GM23338 (cell line): ENCODE measurements at regions not wholly inside any gene's neighbourhood (a gene's known extent, or its start where the extent isn't known, plus 50 kb on each side); places are given as distances from the start of the nearest gene placed in this dataset.

Source experiments
- ATAC-seq: fragments of 200-7000 bp; cut with Tn5 transposase; 3 replicates; pipeline ENCODE4 v1.9.1; 2020
- DNase-seq: peaks from one replicate; pipeline ENCODE4 v3.0.0-alpha.2; 2015; ENCODE audit warnings: low spot score
- H2AFZ ChIP-seq: fragments of 200-600 bp; sonication (generic); 2 replicates; pipeline ENCODE4 v1.8.0; 2016; ENCODE audit warnings: antibody characterized with exemption, mild to moderate bottlenecking, moderate library complexity
- H3F3A ChIP-seq: fragments of 200-600 bp; sonication (generic); replicated peaks from 2 replicates; pipeline ENCODE4 v1.8.0; 2017; ENCODE audit warnings: antibody characterized with exemption, mixed run types, low read depth
- H3K27ac ChIP-seq: fragments of 200-600 bp; sonication (generic); 2 replicates; pipeline ENCODE4 v1.6.1; 2016; ENCODE audit warnings: low read depth
- H3K27me3 ChIP-seq: fragments of 200-600 bp; sonication (generic); 2 replicates; pipeline ENCODE4 v1.8.0; 2016; ENCODE audit warnings: mild to moderate bottlenecking, mixed run types, moderate library complexity; ENCODE audit not compliant: insufficient read depth
- H3K36me3 ChIP-seq: fragments of 200-600 bp; sonication (generic); 2 replicates; pipeline ENCODE4 v1.8.0; 2016; ENCODE audit warnings: mild to moderate bottlenecking; ENCODE audit not compliant: insufficient read depth
- H3K4me1 ChIP-seq: fragments of 200-600 bp; sonication (generic); 2 replicates; pipeline ENCODE4 v1.8.0; 2016; ENCODE audit warnings: mild to moderate bottlenecking, moderate library complexity; ENCODE audit not compliant: insufficient read depth
- H3K4me2 ChIP-seq: fragments of 200-600 bp; sonication (generic); 2 replicates; pipeline ENCODE4 v1.7.1; 2017; ENCODE audit warnings: mixed run types
- H3K4me3 ChIP-seq: fragments of 200-600 bp; sonication (generic); 2 replicates; pipeline ENCODE4 v1.6.1; 2016; ENCODE audit warnings: mixed run types
- H3K79me2 ChIP-seq: fragments of 200-600 bp; sonication (generic); replicated peaks from 2 replicates; pipeline ENCODE4 v1.8.0; 2017; ENCODE audit warnings: mild to moderate bottlenecking; ENCODE audit not compliant: insufficient read depth
- H3K9me2 ChIP-seq: fragments of 200-600 bp; sonication (generic); 2 replicates; pipeline ENCODE4 v1.8.0; 2017; ENCODE audit not compliant: insufficient read depth
- H4K20me1 ChIP-seq: fragments of 200-600 bp; sonication (generic); replicated peaks from 2 replicates; pipeline ENCODE4 v1.8.0; 2017; ENCODE audit warnings: mild to moderate bottlenecking; ENCODE audit not compliant: insufficient read depth
- H3K27ac Mint-ChIP-seq: 2 replicates; pipeline ENCODE4 v1.8.0; 2020; ENCODE audit warnings: inconsistent platforms, mild to moderate bottlenecking, moderate library complexity, mixed read lengths
- H3K27me3 Mint-ChIP-seq: 3 replicates; pipeline ENCODE4 v1.8.0; 2022; ENCODE audit warnings: low read depth, mild to moderate bottlenecking, moderate library complexity, mixed read lengths, inconsistent platforms; ENCODE audit not compliant: insufficient read depth, poor library complexity
- H3K36me3 Mint-ChIP-seq: 3 replicates; pipeline ENCODE4 v1.8.0; 2021; ENCODE audit warnings: low read depth, mild to moderate bottlenecking, inconsistent platforms, moderate library complexity, mixed read lengths
- H3K4me1 Mint-ChIP-seq: 3 replicates; pipeline ENCODE4 v1.8.0; 2020; ENCODE audit warnings: mild to moderate bottlenecking, inconsistent platforms, mixed read lengths
- H3K4me3 Mint-ChIP-seq: 3 replicates; pipeline ENCODE4 v1.8.0; 2021; ENCODE audit warnings: moderate library complexity, mild to moderate bottlenecking, inconsistent platforms, mixed read lengths
- H3K9me3 Mint-ChIP-seq: 3 replicates; pipeline ENCODE4 v1.8.0; 2020; ENCODE audit warnings: moderate library complexity, mild to moderate bottlenecking, inconsistent platforms, mixed read lengths
- CREB1 ChIP-seq: fragments of 250-450 bp; sonication (Bioruptor Pico); IDR thresholded peaks from 2 replicates; pipeline ENCODE4 v1.5.0; 2020; ENCODE audit warnings: low read depth, mild to moderate bottlenecking, moderate library complexity
- CTCF ChIP-seq, 2 experiments: fragments of 200-600 bp in 1 of 2; sonication (generic) in 1 of 2; conservative IDR thresholded peaks; 2 replicates each; pipeline versions ENCODE4 v1.5.1 to v1.6.1; 2016 to 2017; ENCODE audit warnings: antibody characterized with exemption in 2 of 2, low read depth in 2 of 2, mild to moderate bottlenecking in 2 of 2, moderate library complexity in 1 of 2
- ETS1 ChIP-seq: IDR thresholded peaks from 2 replicates; pipeline ENCODE4 v1.6.1; 2016; ENCODE audit warnings: antibody characterized with exemption
- EZH2 ChIP-seq: fragments of 200-600 bp; sonication (generic); IDR thresholded peaks from one replicate; pipeline ENCODE4 v1.8.0; 2017; ENCODE audit warnings: antibody characterized with exemption, mild to moderate bottlenecking, low read depth; ENCODE audit not compliant: unreplicated experiment
- JUNB ChIP-seq: IDR thresholded peaks from one replicate; pipeline ENCODE4 v1.6.1; 2016; ENCODE audit warnings: antibody characterized with exemption; ENCODE audit not compliant: unreplicated experiment
- POLR2AphosphoS5 ChIP-seq: IDR thresholded peaks from 2 replicates; pipeline ENCODE4 v1.6.1; 2016; ENCODE audit warnings: antibody characterized with exemption, low read depth
- REST ChIP-seq: IDR thresholded peaks from one replicate; pipeline ENCODE4 v1.6.1; 2018; ENCODE audit warnings: antibody characterized with exemption; ENCODE audit not compliant: unreplicated experiment
- ZNF114 ChIP-seq: fragments of 250-450 bp; sonication (Bioruptor Pico); IDR thresholded peaks from 2 replicates; pipeline ENCODE4 v1.5.0; 2020; ENCODE audit warnings: mild to moderate bottlenecking, moderate library complexity
- ZNF331 ChIP-seq: fragments of 250-450 bp; sonication (Bioruptor Pico); IDR thresholded peaks from 2 replicates; pipeline ENCODE4 v1.5.0; 2020; ENCODE audit warnings: low read depth, mild to moderate bottlenecking, moderate library complexity
- ZNF462 ChIP-seq: fragments of 250-450 bp; sonication (Bioruptor Pico); IDR thresholded peaks from 2 replicates; pipeline ENCODE4 v1.5.0; 2020; ENCODE audit warnings: mild to moderate bottlenecking, moderate library complexity

- Mint-ChIP-seq H3K9me3 (no peaks in the 10 kb centered on the region), H3K27me3 (peaks cover 3% of the 10 kb centered on the region), H3K4me1 (no peaks in the 10 kb centered on the region), H3K27ac (no peak overlapping the region), H3K4me3 (no peak overlapping the region), H3K36me3 (no peaks in the 10 kb centered on the region)
- H2AFZ ChIP-seq = no peak overlapping the region
- no peaks in the 10 kb centered on the region for H3K27me3 ChIP-seq
- H3K4me2 ChIP-seq = no peak overlapping the region
- peaks cover 6% of the 10 kb centered on the region for H3K9me2 ChIP-seq
- DNase-seq (no peak), ATAC-seq (no peak)
- no peaks in the 10 kb centered on the region for H3F3A ChIP-seq
- H3K36me3 ChIP-seq = no peaks in the 10 kb centered on the region
- H3K4me3 ChIP-seq = no peak overlapping the region
- H3K27ac ChIP-seq = no peak overlapping the region
- H3K4me1 ChIP-seq = no peaks in the 10 kb centered on the region
- no peaks in the 10 kb centered on the region for H3K79me2 ChIP-seq
- TF ChIP-seq JUNB (no peak), EZH2 (no peak), ZNF331 (CRISPR knock-in tag) (no peak), CREB1 (CRISPR knock-in tag) (no peak), REST (no peak), ZNF114 (CRISPR knock-in tag) (no peak), CTCF (conservative IDR thresholded peaks at IDR 0.05; ENCODE audit: low read depth in 2 of 2) (no peak), ETS1 (no peak)
- H4K20me1 ChIP-seq = no peaks in the 10 kb centered on the region
Measured at GRCh38 chr20:21008951-21009350, 97.2 kb downstream of the LINC00237 start.

GRCh38 chr20:21006611-21007010 lies 99.5 kb downstream of the LINC00237 start:
- Histone ChIP-seq H3K27ac (no peak overlapping the region), H4K20me1 (no peaks in the 10 kb centered on the region), H3K4me2 (no peak overlapping the region), H3K4me3 (no peak overlapping the region), H3K4me1 (no peaks in the 10 kb centered on the region), H3F3A (no peaks in the 10 kb centered on the region), H3K27me3 (no peaks in the 10 kb centered on the region), H3K79me2 (no peaks in the 10 kb centered on the region), H3K9me2 (peaks cover 5% of the 10 kb centered on the region), H2AFZ (no peak overlapping the region), H3K36me3 (no peaks in the 10 kb centered on the region)
- ATAC-seq (no peak), DNase-seq (no peak)
- Mint-ChIP-seq H3K27me3 (no peaks in the 10 kb centered on the region), H3K27ac (no peak overlapping the region), H3K9me3 (no peaks in the 10 kb centered on the region), H3K36me3 (no peaks in the 10 kb centered on the region), H3K4me3 (no peak overlapping the region), H3K4me1 (no peaks in the 10 kb centered on the region)
- TF ChIP-seq JUNB (no peak), ZNF114 (CRISPR knock-in tag) (no peak), EZH2 (no peak), ZNF462 (CRISPR knock-in tag) (no peak), POLR2AphosphoS5 (no peak)
